Endothelial cell of umbilical vein (primary cell): ENCODE measurements at regions not wholly inside any gene's neighbourhood (a gene's known extent, or its start where the extent isn't known, plus 50 kb on each side); places are given as distances from the start of the nearest gene placed in this dataset.

Experiments used
- POLR2A ChIP-seq: IDR thresholded peaks from 2 replicates; pipeline ENCODE4 v1.6.1; 2012; ENCODE audit warnings: low read depth, mild to moderate bottlenecking, control low read depth, low read length
- TF ChIP-seq, protein P1 (sequence below), 2 donors: IDR thresholded peaks; 1 replicate in 1 of 2; 2 replicates in 1 of 2; pipeline ENCODE4 v1.5.1; 2011; ENCODE audit warnings: low read length in 2 of 2, mild to moderate bottlenecking in 2 of 2, moderate library complexity in 2 of 2, control low read depth in 1 of 2, inconsistent platforms in 1 of 2, low read depth in 1 of 2; ENCODE audit not compliant: insufficient read depth in 1 of 2; ENCODE audit errors: extremely low read depth in 1 of 2

DNA sequence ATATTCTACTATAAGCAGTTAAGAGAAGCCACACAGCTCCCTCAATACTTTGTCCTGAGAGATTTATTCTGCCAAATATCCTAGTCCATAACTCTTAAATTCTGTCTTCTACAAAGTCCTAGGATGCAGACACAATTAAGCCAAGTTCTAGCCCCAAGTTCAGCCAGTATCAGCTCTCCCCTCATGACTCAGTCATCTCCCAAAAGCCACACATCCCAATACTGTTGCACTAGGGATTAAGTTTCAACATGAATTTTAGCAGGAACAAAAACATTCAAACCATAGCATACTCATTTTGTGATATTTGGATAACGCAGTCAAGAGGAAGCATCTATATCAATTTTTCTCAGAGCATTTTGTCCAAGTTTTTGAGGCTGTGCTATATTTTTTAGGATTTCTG, 277.4 kb downstream of the FZD1 start:
- no peak for TF ChIP-seq POLR2A
- TF ChIP-seq, protein P1, sequence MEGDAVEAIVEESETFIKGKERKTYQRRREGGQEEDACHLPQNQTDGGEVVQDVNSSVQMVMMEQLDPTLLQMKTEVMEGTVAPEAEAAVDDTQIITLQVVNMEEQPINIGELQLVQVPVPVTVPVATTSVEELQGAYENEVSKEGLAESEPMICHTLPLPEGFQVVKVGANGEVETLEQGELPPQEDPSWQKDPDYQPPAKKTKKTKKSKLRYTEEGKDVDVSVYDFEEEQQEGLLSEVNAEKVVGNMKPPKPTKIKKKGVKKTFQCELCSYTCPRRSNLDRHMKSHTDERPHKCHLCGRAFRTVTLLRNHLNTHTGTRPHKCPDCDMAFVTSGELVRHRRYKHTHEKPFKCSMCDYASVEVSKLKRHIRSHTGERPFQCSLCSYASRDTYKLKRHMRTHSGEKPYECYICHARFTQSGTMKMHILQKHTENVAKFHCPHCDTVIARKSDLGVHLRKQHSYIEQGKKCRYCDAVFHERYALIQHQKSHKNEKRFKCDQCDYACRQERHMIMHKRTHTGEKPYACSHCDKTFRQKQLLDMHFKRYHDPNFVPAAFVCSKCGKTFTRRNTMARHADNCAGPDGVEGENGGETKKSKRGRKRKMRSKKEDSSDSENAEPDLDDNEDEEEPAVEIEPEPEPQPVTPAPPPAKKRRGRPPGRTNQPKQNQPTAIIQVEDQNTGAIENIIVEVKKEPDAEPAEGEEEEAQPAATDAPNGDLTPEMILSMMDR (IDR thresholded peaks at IDR 0.05; ENCODE audit: extremely low read depth in 1 of 2, insufficient read depth in 1 of 2, low read depth in 1 of 2, low read length in 2 of 2) = no peak
